Thyroid gland (tissue), 4 donors: ENCODE measurements at regions not wholly inside any gene's neighbourhood (a gene's known extent, or its start where the extent isn't known, plus 50 kb on each side); places are given as distances from the start of the nearest gene placed in this dataset.
"Not testable (repeated sequence)": the region's sequence is repeated elsewhere in the genome, so short reads cannot be mapped to it uniquely, and the experiment has no call there.

ENCODE experiments used
- POLR2A ChIP-seq, 2 donors: fragments of 450-650 bp; IDR thresholded peaks; one replicate each; pipeline ENCODE4 v1.6.1; 2017; ENCODE audit warnings: antibody characterized with exemption in 2 of 2, mild to moderate bottlenecking in 2 of 2, moderate library complexity in 1 of 2
- TF ChIP-seq, protein P1 (sequence below), 6 experiments: fragments of 200-600 bp in 3 of 6; fragments of 450-650 bp in 3 of 6; sonication (generic) in 3 of 6; IDR thresholded peaks; one replicate each; pipeline ENCODE4 v1.5.1; 2016 to 2019; ENCODE audit warnings: antibody characterized with exemption in 6 of 6, mild to moderate bottlenecking in 2 of 6, inconsistent platforms in 1 of 6, moderate library complexity in 1 of 6

DNA sequence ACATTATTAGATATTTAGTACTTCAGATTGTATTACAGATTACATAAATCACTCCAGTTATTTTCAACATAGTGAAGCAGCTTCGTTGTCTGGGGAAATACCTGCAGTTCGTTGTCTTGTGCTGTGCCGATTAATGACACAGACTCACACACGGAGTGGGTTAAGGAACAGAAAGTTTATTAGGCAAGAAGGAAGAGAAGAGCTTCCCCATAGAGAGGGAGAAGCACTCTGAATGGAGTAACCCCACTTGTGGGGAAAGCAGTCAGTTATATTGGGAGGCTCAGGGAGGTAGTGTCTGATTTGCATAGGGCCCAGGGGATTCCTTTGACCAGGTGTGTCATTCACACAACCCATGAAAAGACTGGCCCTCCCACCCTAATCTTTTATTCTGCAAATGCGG, 213.4 kb upstream of the POTEB3 start:
- TF ChIP-seq, protein P1, sequence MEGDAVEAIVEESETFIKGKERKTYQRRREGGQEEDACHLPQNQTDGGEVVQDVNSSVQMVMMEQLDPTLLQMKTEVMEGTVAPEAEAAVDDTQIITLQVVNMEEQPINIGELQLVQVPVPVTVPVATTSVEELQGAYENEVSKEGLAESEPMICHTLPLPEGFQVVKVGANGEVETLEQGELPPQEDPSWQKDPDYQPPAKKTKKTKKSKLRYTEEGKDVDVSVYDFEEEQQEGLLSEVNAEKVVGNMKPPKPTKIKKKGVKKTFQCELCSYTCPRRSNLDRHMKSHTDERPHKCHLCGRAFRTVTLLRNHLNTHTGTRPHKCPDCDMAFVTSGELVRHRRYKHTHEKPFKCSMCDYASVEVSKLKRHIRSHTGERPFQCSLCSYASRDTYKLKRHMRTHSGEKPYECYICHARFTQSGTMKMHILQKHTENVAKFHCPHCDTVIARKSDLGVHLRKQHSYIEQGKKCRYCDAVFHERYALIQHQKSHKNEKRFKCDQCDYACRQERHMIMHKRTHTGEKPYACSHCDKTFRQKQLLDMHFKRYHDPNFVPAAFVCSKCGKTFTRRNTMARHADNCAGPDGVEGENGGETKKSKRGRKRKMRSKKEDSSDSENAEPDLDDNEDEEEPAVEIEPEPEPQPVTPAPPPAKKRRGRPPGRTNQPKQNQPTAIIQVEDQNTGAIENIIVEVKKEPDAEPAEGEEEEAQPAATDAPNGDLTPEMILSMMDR (IDR thresholded peaks at IDR 0.05), result not testable (repeated sequence)
- not testable (repeated sequence) for TF ChIP-seq POLR2A (IDR thresholded peaks at IDR 0.05)
